HG03064 (cell line): ENCODE measurements at regions not wholly inside any gene's neighbourhood (a gene's known extent, or its start where the extent isn't known, plus 50 kb on each side); places are given as distances from the start of the nearest gene placed in this dataset.
"Not testable (repeated sequence)": the region's sequence is repeated elsewhere in the genome, so short reads cannot be mapped to it uniquely, and the experiment has no call there.

Source experiments
- ATAC-seq: cut with Tn5 transposase; IDR thresholded peaks from one replicate; pipeline ENCODE4 v1.9.1; 2021; ENCODE audit warnings: low read depth; ENCODE audit not compliant: unreplicated experiment

- ATAC-seq = not testable (repeated sequence)
These were observed 217.4 kb downstream of the BUB3 start for GRCh38 chr10:123371626-123372025.

GRCh38 chr10:123373591-123373990 is 219.4 kb downstream of the BUB3 start:
- no peak for ATAC-seq

- ATAC-seq = no peak
These were observed 220.9 kb downstream of the BUB3 start for GRCh38 chr10:123375097-123375496.

- no peak for ATAC-seq
These were observed 221.5 kb downstream of the BUB3 start for GRCh38 chr10:123375738-123376137.

- no peak for ATAC-seq
These were observed 223.7 kb downstream of the BUB3 start for GRCh38 chr10:123377883-123378282.

GRCh38 chr10:123378302-123378701 is 224.1 kb downstream of the BUB3 start:
- no peak for ATAC-seq

GRCh38 chr10:123379156-123379555 is 225.0 kb downstream of the BUB3 start:
- no peak for ATAC-seq

- ATAC-seq = no peak
These were observed 226.4 kb downstream of the BUB3 start for GRCh38 chr10:123380491-123381085.

GRCh38 chr10:123381224-123381623 is 227.0 kb downstream of the BUB3 start:
- ATAC-seq = no peak

- ATAC-seq = no peak
These were observed 228.3 kb downstream of the BUB3 start for GRCh38 chr10:123382491-123382890.

- ATAC-seq = no peak
These were observed 231.4 kb downstream of the BUB3 start for GRCh38 chr10:123385508-123386080.

GRCh38 chr10:123389520-123389919 is 235.3 kb downstream of the BUB3 start:
- ATAC-seq = no peak

- ATAC-seq = no peak
These were observed 236.1 kb downstream of the BUB3 start for GRCh38 chr10:123390332-123390731.

- no peak for ATAC-seq
These were observed 236.7 kb downstream of the BUB3 start for GRCh38 chr10:123390874-123391273.

- ATAC-seq = peak; percentile 33
These were observed 237.2 kb downstream of the BUB3 start for GRCh38 chr10:123391275-123392028.

GRCh38 chr10:123392182-123392963 is 238.2 kb downstream of the BUB3 start:
- ATAC-seq = peak; percentile 80

- no peak for ATAC-seq
These were observed 239.0 kb downstream of the BUB3 start for GRCh38 chr10:123393170-123393569.

- no peak for ATAC-seq
These were observed 240.2 kb downstream of the BUB3 start for GRCh38 chr10:123394382-123394781.

- not testable (repeated sequence) for ATAC-seq
These were observed 241.0 kb downstream of the BUB3 start for GRCh38 chr10:123395234-123395633.

- no peak for ATAC-seq
These were observed 241.7 kb downstream of the BUB3 start for GRCh38 chr10:123395906-123396305.

- ATAC-seq = peak; percentile 70
These were observed 244.0 kb downstream of the BUB3 start for GRCh38 chr10:123398180-123398591.
